AG04450 (cell line): ENCODE measurements at regions not wholly inside any gene's neighbourhood (a gene's known extent, or its start where the extent isn't known, plus 50 kb on each side); places are given as distances from the start of the nearest gene placed in this dataset.

Experiments
- CTCF ChIA-PET: fragments of 300-600, 350-600 bp; formaldehyde crosslinking; extraction: SDS; loops from one replicate; lab custom pipeline; 2022; ENCODE audit warnings: antibody characterized with exemption, inconsistent platforms; lab: Charles Lee
- POLR2A ChIA-PET: fragments of 350-600 bp; formaldehyde crosslinking; extraction: SDS; loops from one replicate; lab custom pipeline; 2021; ENCODE audit warnings: antibody characterized with exemption, inconsistent platforms; lab: Yijun Ruan, JAX
- DNase-seq: peaks from one replicate; pipeline ENCODE4 v3.0.0-alpha.2; 2011; ENCODE audit warnings: low read depth, low spot score
- H3K27ac ChIP-seq: one replicate; pipeline ENCODE4 v1.5.1; 2012; ENCODE audit warnings: low read depth, low read length, control low read depth
- H3K27me3 ChIP-seq: one replicate; pipeline ENCODE4 v1.6.0; 2012; ENCODE audit warnings: low read length; ENCODE audit not compliant: control insufficient read depth, insufficient read depth
- H3K4me3 ChIP-seq: 2 replicates; pipeline ENCODE4 v1.5.1; 2011; ENCODE audit warnings: mild to moderate bottlenecking, low read depth, low read length, control low read depth
- H3K9me3 ChIP-seq: 2 replicates; pipeline ENCODE4 v1.5.1; 2012; ENCODE audit warnings: low read length; ENCODE audit not compliant: control insufficient read depth, insufficient read depth
- TF ChIP-seq, protein P1 (sequence below): IDR thresholded peaks from 2 replicates; pipeline ENCODE4 v1.5.1; 2011; ENCODE audit warnings: low read depth, low read length, control low read depth, inconsistent platforms

- Histone ChIP-seq H3K4me3 (no peak overlapping the region), H3K9me3 (no peaks in the 10 kb centered on the region; the same call in 1 of the 2 replicates), H3K27me3 (no peaks in the 10 kb centered on the region), H3K27ac (no peak overlapping the region)
- ChIA-PET CTCF (no interaction called here), POLR2A (no interaction called here)
- no peak for DNase-seq
- TF ChIP-seq, protein P1, sequence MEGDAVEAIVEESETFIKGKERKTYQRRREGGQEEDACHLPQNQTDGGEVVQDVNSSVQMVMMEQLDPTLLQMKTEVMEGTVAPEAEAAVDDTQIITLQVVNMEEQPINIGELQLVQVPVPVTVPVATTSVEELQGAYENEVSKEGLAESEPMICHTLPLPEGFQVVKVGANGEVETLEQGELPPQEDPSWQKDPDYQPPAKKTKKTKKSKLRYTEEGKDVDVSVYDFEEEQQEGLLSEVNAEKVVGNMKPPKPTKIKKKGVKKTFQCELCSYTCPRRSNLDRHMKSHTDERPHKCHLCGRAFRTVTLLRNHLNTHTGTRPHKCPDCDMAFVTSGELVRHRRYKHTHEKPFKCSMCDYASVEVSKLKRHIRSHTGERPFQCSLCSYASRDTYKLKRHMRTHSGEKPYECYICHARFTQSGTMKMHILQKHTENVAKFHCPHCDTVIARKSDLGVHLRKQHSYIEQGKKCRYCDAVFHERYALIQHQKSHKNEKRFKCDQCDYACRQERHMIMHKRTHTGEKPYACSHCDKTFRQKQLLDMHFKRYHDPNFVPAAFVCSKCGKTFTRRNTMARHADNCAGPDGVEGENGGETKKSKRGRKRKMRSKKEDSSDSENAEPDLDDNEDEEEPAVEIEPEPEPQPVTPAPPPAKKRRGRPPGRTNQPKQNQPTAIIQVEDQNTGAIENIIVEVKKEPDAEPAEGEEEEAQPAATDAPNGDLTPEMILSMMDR = no peak
Measured at GRCh38 chr18:68221111-68221724, 493.7 kb downstream of the TMX3 start.

DNA sequence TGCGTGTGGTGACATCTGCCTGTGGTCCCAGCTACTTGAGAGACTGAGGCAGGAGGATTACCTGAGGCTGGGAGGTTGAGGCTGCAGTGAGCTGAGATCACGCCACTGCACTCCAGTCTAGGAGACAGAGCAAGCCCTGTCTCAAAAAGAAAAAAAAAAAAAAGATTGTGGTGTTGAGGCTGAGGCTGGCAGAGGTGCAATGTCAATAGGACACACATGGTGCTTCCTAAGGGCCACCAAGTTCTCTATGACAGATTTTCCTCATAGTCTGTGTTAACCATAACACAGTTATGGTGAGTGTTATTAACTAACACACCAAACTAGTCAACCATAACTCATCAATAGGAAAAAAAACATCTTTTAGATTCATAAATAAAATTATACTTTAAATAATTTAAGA, 494.4 kb downstream of the TMX3 start:
- CTCF ChIA-PET = interaction anchor here (0.7 kb wide), 1 partner anchor 32 kb away, joined by 6 read pairs; no protein-coding TSS in a partner anchor
- no peak overlapping the region for H3K4me3 ChIP-seq
- no peak overlapping the region for H3K27ac ChIP-seq
- POLR2A ChIA-PET = interaction anchor here (0.6 kb wide), 1 partner anchor 744 kb away, joined by 3 read pairs; no protein-coding TSS in a partner anchor
- H3K27me3 ChIP-seq = no peaks in the 10 kb centered on the region
- TF ChIP-seq, protein P1 = no peak
- H3K9me3 ChIP-seq = no peaks in the 10 kb centered on the region; the same call in 1 of the 2 replicates
- no peak for DNase-seq

GRCh38 chr18:68219872-68220271, 495.0 kb downstream of the TMX3 start:
- H3K27ac ChIP-seq = no peak overlapping the region
- ChIA-PET POLR2A (no interaction called here), CTCF (interaction anchor here (0.7 kb wide), 1 partner anchor 33 kb away, joined by 6 read pairs; no protein-coding TSS in a partner anchor)
- H3K9me3 ChIP-seq = no peaks in the 10 kb centered on the region; the same call in 1 of the 2 replicates
- DNase-seq = no peak
- no peak overlapping the region for H3K4me3 ChIP-seq
- H3K27me3 ChIP-seq = no peaks in the 10 kb centered on the region
- TF ChIP-seq, protein P1 = no peak

DNA sequence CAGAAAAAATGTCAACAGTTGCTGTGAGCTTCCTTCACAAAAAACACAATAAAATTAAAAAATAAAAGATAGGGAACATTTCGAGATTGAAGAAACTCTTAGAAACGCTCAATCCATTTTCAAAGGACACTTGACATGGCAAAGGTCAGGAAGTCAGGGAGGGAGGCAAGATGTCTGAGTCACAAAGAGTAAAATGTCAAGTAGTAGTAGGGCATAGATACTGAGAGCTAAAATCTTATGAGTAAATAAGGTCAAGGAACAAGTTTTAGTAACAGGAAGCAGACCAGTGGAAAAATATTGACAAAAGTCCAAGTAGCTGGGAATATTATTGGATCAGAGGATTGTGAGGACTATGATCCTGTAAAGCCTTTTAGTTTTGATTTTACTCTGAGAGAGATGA, 495.6 kb downstream of the TMX3 start:
- H3K9me3 ChIP-seq = no peaks in the 10 kb centered on the region; the same call in 1 of the 2 replicates
- CTCF ChIA-PET = no interaction called here
- TF ChIP-seq, protein P1 = no peak
- no peak for DNase-seq
- H3K27ac ChIP-seq = no peak overlapping the region
- POLR2A ChIA-PET = interaction anchor here (0.6 kb wide), 1 partner anchor 9 kb away, joined by 3 read pairs; no protein-coding TSS in a partner anchor
- H3K27me3 ChIP-seq = no peaks in the 10 kb centered on the region
- no peak overlapping the region for H3K4me3 ChIP-seq

GRCh38 chr18:68215931-68216330, 499.0 kb downstream of the TMX3 start:
- no peak for DNase-seq
- TF ChIP-seq, protein P1 = no peak
- ChIA-PET POLR2A (no interaction called here), CTCF (no interaction called here)
- no peak overlapping the region for H3K4me3 ChIP-seq
- no peaks in the 10 kb centered on the region for H3K27me3 ChIP-seq
- no peak overlapping the region for H3K27ac ChIP-seq
- no peaks in the 10 kb centered on the region; the same call in 1 of the 2 replicates for H3K9me3 ChIP-seq
